GM20431 (cell line): ENCODE measurements at regions not wholly inside any gene's neighbourhood (a gene's known extent, or its start where the extent isn't known, plus 50 kb on each side); places are given as distances from the start of the nearest gene placed in this dataset.
"Not testable (repeated sequence)": the region's sequence is repeated elsewhere in the genome, so short reads cannot be mapped to it uniquely, and the experiment has no call there.

Experiments used
- in situ Hi-C: fragments of 300-500 bp; cut with MseI, MboI; formaldehyde crosslinking; loops from one replicate; pipeline ENCODE4 v1.15.0; 2020; ENCODE audit warnings: low sequenced_read_pairs; ENCODE audit not compliant: unreplicated experiment

DNA sequence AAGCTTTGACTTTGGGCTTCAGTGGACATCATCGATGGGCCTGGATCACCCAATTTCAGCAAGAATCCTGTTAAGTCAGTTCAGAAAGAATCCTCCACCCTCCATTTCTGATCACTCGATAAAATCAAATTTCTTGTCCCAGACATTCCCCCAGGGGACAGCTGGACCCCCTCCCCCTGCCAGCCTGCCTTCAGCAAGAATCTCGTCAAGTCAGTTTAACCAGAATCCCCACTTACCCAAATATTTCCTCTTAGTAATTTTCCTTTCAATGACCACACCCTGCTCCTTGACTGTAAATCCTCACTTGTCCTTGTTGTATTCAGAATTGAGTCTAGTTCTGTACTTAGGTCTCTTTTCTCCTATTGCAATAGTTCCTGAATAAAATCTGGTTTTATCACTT is 766.9 kb downstream of the XPNPEP1 start:
- in situ Hi-C loops: no loop called here

DNA sequence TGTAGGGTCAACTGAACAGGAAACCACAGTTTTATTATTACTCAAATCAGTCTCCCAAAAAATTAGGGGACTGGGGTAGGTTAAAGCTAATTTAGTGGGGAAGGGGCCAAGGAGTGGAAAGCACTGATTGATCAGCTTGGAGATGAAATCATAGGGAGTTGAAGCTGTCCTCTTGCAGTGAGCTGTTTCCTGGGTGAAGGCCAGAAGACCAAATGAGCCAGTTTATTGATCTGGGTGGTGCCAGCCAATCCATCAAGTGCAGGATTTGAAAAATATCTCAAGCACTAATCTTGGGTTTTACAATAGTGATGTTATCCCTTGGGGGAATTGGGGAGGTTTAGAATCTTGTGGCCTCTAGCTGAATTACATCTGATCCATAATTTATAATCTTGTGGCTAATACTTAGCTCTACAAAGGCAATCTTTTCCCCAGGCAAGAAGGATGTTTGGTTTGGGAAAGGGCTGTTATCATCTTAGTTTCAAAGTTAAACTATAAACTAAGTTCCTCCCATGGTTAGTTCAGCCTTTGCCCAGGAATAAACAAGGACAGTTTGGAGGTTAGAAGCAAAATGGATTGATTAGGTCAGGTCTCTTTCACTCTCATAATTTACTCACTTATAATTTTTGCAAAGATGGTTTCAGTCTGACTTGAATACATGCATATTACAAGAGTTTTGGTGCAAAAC is 773.5 kb downstream of the XPNPEP1 start:
- in situ Hi-C loops: no loop called here

DNA sequence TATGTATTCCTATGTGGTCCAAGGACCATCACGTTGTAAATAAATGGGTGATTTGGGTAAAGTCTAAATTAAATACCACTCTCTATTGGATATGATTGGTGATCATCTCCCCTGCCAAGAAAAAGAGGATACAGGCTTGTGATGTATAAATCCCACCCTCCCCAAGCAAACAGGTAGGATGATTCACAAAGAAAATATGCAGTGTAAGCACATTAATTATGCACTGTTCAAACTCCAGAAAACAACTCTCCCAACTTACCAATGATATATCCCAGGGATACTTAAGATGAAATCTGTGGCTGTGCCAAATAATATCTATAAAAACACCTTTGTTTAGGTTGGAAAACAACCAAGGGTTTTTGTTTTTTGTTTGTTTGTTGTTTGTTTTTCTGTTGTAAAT is 795.9 kb downstream of the XPNPEP1 start:
- in situ Hi-C loops: no loop called here

DNA sequence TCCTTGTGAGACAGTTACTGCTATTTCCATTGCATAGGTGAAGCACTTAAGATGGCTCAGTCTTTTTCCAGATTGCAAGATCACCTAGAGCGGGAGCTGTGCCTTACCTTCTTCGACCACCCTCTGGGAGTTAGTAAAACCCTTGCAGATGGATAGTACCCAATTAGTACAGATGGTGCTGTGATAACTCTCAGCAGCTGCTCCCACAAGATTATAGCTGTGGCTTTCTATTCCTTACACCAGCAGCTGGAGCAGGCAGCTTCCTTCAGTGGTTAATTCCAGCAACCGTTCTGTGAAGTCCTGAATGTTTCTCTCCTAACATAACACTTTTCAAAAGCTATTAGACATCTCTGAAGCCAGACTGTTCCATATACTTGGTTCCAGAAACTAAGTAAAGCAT is 796.8 kb downstream of the XPNPEP1 start:
- in situ Hi-C loops: no loop called here

DNA sequence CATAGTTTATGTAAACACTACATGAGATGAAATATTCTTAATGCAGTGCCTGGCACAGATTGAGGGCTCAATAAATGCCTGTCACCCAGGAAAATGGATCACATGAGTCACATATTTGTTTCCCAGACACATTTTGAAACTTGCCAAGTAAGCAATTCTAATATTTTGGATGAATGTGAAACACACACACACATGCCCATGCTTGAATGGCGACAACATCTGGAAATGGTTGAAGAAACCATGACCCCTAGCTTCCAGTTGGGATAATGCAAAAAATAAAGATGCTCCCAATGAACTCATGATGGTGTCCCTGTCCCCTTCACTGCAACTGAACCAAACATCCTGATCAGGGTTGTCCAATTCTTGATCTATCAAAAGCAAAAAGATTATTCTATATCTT is 797.3 kb downstream of the XPNPEP1 start:
- in situ Hi-C loops: no loop called here

DNA sequence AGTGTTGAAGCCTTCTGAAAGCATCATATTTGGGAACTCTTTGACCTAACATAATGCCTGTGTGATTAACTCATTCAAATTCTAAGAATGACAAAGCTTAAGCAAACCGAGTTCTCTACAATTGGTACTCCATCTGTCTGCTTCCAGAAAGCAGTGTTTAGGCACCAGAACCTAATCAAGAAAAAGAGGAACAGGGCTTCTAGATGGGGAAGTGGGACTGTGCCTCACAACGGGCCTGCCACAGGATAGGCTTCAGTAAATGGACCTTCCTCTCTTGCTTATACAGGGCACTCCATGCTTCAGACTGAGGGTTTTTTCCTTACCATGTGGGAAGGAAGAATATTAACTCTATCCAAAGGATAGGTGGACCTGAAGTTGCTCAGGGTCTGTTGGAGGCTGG is 808.1 kb downstream of the XPNPEP1 start:
- in situ Hi-C loops: no loop called here

DNA sequence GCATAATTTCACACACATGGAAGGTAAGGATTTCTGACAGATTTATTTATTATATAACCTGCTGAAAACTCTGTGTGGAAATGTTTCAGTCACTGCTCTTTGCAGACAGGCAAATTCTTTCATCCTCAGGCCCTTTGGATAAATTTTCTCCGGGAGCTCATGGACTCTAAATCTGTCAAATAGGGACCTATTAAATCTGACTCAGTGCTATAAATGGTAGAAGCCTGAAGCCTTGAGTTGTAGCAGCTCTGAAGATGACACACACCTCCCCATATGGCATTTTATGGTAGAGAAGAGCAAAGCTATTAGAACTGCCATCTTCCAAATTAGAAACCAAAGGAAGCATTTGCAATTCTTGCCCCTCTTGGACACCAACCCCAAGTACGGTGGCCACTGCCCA is 808.7 kb downstream of the XPNPEP1 start:
- in situ Hi-C loops: no loop called here

DNA sequence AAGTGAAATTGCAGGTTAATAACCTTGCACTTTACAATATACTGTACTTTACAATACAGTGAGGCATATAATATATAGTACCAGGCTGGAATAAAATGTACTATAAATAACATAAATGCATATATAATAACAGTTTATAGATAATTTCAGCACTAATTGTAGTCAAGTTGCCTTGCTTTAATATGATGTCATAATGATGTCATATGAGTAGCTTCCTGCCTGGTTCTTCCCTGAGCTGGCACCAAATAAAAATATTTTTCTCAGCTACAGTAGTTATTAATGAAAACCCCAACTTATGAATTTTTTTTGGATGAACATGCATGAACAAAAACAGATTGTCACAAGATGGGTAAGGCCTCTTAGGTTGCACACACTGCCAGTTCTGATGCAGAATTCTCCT is 816.7 kb downstream of the XPNPEP1 start:
- in situ Hi-C loops: no loop called here

DNA sequence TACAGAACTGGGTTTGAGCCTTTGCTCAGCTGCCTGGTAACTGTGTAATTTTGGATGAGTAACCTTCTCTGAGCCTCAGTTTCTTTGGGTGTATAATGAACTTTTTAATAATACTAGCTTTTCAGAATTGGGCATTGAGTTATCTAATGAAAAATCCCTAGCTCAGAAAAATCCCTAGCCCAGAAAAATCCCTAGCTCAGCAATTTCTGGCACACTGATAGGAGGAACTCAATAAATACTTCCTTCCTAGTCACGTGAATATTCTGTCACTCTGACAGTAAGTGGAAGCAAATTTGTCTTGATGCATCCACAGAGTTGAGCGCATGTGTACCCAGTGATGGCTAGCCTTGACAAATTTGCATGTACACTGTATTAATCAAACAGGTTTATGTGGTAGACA is 817.6 kb downstream of the XPNPEP1 start:
- in situ Hi-C loops: no loop called here

DNA sequence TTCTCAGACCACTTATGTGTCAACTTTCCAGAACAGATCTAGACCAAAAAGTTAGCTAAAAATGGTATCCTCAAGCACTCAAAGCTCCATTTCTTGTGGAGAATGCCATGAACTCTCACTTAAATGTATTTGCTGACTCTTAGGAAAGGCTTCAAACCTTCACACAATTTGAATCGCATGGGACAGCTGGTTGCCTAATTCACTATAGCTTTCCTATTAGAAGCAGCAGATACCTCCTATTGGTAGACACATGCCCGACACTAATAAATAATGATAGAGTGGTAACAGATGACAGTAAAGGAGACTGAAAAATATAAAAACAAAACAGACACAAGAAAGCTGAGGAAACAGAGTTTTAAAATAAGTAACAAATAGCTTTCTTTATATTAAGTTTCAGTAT is 818.5 kb downstream of the XPNPEP1 start:
- in situ Hi-C loops: no loop called here

DNA sequence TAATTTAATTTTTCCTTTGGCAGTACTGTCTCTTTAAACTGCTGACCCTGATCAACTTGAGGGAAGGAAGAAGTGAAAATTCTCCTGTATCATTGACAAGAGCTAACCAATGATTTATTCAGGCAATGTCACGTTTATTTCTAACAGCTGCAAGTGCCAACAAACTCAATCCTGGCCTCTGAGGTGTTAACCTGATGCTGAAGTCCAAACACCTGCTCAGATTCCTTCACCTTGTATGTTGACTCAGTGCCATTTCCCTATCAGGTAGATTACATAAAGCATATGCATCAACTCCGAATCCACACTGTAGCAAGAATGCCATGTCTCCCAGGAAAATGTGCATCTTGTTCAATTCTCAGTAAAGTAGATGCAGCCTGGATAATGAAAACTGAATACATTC is 820.0 kb downstream of the XPNPEP1 start:
- in situ Hi-C loops: no loop called here

DNA sequence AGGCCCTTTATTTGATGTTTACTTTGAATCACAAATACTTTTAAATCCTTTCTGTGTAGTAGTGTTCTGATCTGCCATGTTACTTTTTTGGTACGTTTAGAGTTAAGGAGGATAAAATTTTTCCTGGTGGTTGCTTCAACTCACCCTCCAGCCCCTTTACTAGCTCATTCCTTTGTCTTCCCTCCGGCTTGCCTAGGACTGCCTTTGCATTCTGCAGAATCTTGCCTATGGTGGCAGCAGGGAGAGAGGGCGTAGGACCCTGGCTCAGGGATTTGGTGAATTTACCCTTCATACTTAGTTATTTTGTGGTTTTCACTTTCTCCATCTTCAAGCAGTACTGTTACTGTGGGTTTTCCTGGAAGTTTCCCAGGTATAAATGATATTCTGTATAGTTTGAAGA is 833.5 kb downstream of the XPNPEP1 start:
- in situ Hi-C loops: no loop called here

DNA sequence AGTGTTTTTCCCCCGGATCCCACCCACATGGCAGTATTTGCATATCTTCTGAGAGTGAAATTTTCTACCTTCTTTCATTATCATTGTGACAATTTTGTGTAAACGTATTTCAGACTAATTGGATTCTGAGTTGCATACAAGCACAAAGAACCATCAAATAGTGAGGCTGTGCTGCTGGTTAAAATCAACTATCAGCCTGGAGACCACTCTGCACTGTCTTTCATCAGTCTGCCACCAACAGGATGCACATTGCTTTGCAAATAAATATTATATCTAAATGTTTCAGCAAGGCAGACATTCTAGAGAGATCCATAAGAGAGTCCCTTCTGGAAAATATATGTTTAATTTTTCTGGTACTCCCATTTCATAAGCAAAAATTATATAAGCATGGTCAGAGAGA is 851.8 kb downstream of the XPNPEP1 start:
- in situ Hi-C loops: no loop called here

DNA sequence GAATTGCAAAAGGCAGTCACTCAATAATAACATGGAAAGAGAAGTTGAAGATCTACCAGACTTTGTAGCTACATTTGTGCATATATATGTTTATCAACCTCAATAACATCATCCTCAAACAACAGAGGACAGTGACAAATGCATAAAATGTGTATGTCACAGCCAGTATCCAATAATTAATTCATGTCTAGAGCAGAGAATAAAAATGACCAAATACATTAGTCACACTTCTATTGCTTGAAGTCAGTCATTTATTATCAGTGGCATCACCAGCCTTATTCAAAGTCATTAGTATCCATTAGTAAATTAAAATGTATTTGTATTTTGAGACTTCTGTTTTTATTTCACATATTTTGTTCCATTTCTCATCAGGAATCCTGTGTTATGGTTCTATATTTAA is 852.8 kb downstream of the XPNPEP1 start:
- in situ Hi-C loops: no loop called here

DNA sequence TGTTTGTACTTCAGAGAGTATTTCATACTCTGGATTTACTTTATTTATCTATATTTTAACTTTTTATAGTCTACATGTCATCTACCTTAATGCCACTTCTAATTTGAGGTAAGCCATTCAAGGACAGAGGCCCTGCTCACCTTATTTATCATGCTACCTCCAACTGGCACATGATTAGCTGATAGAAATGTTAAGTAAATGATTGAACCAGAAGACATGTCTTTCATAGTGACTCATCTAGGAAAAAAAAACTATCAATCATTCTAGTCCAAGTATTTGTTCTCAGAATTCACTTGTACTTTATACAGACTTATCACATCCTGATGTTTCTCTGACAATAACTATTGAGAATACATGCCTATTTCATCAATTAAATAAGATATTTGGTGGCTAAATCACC is 856.3 kb downstream of the XPNPEP1 start:
- in situ Hi-C loops: no loop called here

DNA sequence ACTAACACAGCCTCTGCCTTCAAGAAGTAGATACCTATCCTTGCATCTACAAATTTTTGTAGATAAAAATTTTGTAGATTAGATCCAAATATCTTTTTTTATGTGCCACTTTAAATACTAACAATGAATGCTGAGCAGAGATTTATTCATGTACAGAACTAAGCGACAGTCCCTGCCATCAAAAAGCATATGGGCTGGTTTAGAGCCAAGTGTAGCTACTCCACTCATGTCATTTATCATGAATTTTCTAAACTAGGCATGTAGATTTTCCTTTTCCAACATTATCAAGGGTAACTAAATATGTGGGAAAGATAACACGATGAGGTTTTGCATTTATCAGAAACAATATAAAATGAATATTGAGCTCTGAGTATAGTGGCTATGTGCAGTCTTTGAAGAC is 857.5 kb downstream of the XPNPEP1 start:
- in situ Hi-C loops: no loop called here

DNA sequence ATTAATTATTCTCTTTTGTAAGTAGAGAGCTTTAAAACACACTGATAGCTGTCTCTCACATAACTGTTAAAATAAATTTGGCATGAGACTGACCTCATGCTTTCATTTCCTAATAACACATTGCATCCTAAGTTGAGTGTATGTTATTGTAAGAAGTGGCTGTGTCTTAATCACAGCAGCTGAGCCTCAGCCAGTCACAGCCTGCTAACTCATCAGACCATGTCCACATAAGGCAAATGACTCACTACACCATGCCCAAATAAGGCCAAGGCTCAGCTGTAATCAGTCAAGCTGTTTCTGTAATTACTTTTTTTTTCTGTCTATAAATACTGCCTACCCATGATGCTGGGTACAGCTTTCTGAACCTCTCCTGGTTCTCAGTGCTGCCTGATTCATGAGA is 860.9 kb downstream of the XPNPEP1 start:
- in situ Hi-C loops: no loop called here

DNA sequence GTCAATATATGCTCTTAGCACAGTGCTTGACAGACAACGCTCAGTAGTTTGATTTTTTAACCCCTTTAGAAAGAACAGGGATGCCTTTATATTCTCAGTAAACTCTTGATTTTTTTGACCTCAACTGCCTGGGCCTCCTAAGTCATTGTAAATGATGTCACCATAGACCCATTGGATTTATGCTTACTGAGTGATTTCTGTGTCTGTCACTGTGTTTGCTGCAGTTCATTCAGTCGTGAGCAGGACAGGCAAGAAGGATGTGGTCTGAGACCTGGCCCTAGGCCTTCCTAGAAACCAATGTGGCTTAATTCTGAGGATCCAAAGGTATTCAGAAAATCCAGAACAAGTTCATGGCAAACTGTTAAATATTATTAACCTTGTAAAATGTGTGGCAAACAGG is 868.1 kb downstream of the XPNPEP1 start:
- in situ Hi-C loops: no loop called here

DNA sequence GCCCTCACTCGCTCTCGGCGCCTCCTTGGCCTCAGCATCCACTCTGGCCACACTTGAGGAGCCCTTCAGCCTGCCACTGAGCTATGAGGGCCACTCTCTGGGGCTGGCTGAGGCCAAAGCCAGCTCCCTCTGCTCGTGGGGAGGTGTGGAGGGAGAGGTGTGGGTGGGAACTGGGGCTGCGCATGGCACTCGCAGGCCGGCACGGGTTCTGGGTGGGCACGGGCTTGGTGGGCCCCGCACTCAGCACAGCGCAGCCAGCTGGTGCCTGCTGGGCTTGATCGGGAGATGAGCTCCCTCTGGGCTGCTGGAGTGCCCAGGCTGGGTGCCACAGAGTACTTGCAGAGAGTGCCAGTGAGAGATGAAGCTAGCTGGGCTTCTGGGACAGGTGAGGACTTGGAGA is 875.5 kb downstream of the XPNPEP1 start:
- in situ Hi-C loops: no loop called here

DNA sequence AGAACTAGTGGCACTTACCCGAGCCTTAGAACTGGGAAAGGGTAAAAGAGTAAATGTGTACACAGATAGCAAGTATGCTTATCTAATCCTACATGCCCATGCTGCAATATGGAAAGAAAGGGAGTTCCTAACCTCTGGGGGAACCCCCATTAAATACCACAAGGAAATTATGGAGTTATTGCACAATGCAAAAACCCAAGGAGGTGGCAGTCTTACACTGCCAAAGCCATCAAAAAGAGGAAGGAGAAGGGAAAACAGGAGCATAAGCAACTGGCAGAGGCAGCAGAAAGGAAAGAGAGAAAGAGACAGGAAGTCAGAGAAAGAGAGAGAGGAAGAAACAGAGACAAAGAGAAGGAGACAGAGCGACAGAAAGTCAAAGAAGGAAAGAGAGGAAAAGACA is 876.9 kb downstream of the XPNPEP1 start:
- in situ Hi-C loops: not testable (repeated sequence)

DNA sequence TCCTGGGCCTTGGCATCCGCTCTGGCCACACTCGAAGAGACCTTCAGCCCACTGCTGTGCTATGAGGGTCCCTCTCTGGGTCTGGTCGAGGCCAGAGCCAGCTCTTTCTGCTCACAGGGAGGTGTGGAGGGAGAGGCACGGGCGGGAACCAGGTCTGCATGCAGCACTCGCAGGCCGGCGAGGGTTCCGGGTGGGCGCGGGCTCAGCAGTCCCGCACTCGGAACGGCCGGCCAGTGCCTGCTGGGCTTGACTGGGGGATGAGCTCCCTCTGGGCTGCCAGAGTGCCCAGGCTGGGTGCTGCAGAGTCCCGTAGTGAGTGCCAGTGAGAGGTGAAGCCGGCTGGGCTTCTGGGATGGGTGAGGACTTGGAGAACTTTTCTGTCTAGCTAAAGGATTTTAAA is 882.7 kb downstream of the XPNPEP1 start:
- in situ Hi-C loops: no loop called here

DNA sequence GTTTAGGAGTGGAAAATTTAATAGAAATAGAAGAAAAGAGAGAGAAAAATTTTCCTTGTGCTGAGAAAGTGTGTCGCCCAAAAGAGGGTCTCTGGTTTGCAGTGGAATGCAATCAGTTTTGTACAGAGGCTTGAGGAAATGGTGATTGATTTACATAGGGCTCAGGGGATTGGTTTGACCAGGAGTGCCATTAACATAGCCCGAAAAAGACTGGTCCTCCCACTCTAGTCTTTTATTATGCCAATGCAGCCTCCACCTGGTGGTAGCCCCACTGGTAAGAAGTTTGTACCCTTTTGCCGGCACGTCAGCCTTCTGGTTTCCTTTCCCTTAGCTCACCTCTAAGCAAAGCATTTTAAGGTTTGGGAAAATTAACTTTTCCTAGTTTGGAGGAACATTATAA is 885.3 kb downstream of the XPNPEP1 start:
- in situ Hi-C loops: no loop called here
